Calu3 (cell line): ENCODE measurements at regions not wholly inside any gene's neighbourhood (a gene's known extent, or its start where the extent isn't known, plus 50 kb on each side); places are given as distances from the start of the nearest gene placed in this dataset.

Source experiments
- BruUV-seq: library from RNA; stranded (reverse); fragments of 400-500 nt; replicated peaks from 2 replicates; lab custom pipeline; 2021; lab: Mats Ljungman, UMichigan
- CTCF ChIA-PET: fragments of 300-600 bp; sonication (Branson Sonifier 250); formaldehyde crosslinking; loops from one replicate; lab custom pipeline; 2022; ENCODE audit warnings: antibody characterized with exemption; lab: Charles Lee
- DNase-seq: peaks from one replicate; pipeline ENCODE4 v3.0.0; 2022
- H3K27ac Mint-ChIP-seq: one replicate; pipeline ENCODE4 v1.8.0; 2022; ENCODE audit warnings: mixed read lengths; ENCODE audit not compliant: unreplicated experiment
- H3K27me3 Mint-ChIP-seq: one replicate; pipeline ENCODE4 v1.8.0; 2022; ENCODE audit warnings: mixed read lengths; ENCODE audit not compliant: unreplicated experiment
- H3K36me3 Mint-ChIP-seq: one replicate; pipeline ENCODE4 v1.8.0; 2022; ENCODE audit warnings: mild to moderate bottlenecking, moderate library complexity, mixed read lengths; ENCODE audit not compliant: insufficient read depth, unreplicated experiment
- H3K4me1 Mint-ChIP-seq: one replicate; pipeline ENCODE4 v1.8.0; 2022; ENCODE audit warnings: mild to moderate bottlenecking, low read depth, mixed read lengths; ENCODE audit not compliant: unreplicated experiment
- H3K4me3 Mint-ChIP-seq: one replicate; pipeline ENCODE4 v1.8.0; 2022; ENCODE audit warnings: mild to moderate bottlenecking, low read depth, moderate library complexity, mixed read lengths; ENCODE audit not compliant: unreplicated experiment
- H3K9me3 Mint-ChIP-seq: one replicate; pipeline ENCODE4 v1.8.0; 2022; ENCODE audit warnings: low read depth, mixed read lengths; ENCODE audit not compliant: unreplicated experiment
- intact Hi-C: fragments of 100-400 bp; cut with micrococcal nuclease; formaldehyde crosslinking; loops from one replicate; pipeline ENCODE4 v1.10.0; 2022; ENCODE audit not compliant: unreplicated experiment
- TF ChIP-seq, protein P1 (sequence below): fragments of 200-600 bp; IDR thresholded peaks from one replicate; pipeline ENCODE4 v1.8.0; 2022; ENCODE audit warnings: antibody characterized with exemption; ENCODE audit not compliant: unreplicated experiment

DNA sequence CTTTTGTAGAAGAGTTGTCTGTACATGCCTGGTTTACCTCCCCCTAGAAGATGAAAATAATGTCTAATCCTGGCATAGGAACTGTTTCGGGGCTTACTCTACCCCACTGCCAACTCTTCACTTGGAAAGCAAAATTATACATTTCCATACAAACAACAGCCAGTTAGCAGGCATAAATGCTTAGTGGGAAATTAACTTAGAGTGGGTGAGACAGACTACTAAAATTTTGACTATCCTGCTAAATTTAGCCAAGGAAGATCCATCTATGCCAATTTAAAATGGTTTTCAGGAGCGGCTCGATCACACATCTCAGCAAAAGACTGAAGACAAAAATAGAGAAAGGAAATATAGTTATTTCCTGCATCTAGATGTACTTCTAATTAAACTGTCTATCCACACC lies 221.2 kb downstream of the TPBG start:
- intact Hi-C loops = no loop called here
- BruUV-seq = no TSS peak
- no peak overlapping the region for H3K4me3 Mint-ChIP-seq
- TF ChIP-seq, protein P1, sequence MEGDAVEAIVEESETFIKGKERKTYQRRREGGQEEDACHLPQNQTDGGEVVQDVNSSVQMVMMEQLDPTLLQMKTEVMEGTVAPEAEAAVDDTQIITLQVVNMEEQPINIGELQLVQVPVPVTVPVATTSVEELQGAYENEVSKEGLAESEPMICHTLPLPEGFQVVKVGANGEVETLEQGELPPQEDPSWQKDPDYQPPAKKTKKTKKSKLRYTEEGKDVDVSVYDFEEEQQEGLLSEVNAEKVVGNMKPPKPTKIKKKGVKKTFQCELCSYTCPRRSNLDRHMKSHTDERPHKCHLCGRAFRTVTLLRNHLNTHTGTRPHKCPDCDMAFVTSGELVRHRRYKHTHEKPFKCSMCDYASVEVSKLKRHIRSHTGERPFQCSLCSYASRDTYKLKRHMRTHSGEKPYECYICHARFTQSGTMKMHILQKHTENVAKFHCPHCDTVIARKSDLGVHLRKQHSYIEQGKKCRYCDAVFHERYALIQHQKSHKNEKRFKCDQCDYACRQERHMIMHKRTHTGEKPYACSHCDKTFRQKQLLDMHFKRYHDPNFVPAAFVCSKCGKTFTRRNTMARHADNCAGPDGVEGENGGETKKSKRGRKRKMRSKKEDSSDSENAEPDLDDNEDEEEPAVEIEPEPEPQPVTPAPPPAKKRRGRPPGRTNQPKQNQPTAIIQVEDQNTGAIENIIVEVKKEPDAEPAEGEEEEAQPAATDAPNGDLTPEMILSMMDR = no peak
- peaks cover 20% of the 10 kb centered on the region for H3K4me1 Mint-ChIP-seq
- H3K27me3 Mint-ChIP-seq = no peaks in the 10 kb centered on the region
- H3K27ac Mint-ChIP-seq = no peak overlapping the region
- CTCF ChIA-PET = no interaction called here
- H3K9me3 Mint-ChIP-seq = no peaks in the 10 kb centered on the region
- no peaks in the 10 kb centered on the region for H3K36me3 Mint-ChIP-seq
- no peak for DNase-seq

DNA sequence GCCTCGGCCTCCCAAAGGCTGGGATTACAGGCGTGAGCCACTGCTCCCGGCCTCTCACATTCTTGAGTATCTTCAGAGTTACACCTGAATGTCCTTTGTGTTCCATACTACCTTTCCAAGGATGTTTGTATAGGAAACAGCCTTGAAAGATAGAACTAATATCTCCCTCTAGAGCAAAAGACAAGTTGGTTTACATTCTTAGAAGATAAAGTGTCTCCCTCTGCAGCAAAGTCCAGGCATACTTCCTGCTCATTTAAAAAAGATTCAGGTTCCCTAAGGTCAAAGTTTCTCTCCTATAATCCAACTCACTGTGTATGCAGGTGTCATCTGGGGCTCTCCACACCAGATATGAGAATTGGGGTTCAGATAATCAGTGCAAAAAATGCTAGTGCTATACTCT lies 224.4 kb downstream of the TPBG start:
- Mint-ChIP-seq H3K4me1 (peaks cover 24% of the 10 kb centered on the region), H3K4me3 (no peak overlapping the region), H3K27me3 (no peaks in the 10 kb centered on the region), H3K36me3 (no peaks in the 10 kb centered on the region), H3K27ac (no peak overlapping the region), H3K9me3 (no peaks in the 10 kb centered on the region)
- TF ChIP-seq, protein P1 = no peak
- BruUV-seq = no TSS peak
- DNase-seq = no peak
- CTCF ChIA-PET = no interaction called here
- intact Hi-C loops = loop anchor here (2.0 kb wide), 3 partner anchors 257 to 467 kb away; no protein-coding TSS in a partner anchor

DNA sequence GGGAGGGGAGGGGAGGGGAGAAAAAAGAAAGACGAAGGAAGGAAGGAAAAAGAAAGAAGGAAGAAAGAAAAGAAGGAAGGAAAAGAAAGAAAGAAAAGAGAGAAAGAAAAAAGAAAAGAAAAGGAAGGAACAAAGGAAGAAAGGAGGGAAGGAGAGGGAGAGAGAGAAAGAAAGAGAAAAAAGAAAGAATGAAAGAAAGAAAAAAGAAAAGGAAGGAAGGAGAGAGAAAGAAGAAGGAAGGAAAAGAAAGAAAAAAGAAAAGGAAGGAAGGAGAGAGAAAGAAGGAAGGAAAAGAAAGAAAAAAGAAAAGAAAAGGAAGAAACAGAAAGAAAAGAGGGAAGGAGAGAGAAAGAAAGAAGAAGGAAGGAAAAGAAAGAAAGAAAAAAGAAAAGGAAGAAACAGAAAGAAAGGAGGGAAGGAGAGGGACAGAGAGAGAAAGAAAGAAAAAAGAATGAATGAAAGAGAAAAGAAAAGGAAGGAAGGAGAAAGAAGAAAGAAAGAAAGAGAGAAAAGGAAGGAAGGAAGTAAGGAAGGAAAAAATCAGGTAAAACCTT lies 225.3 kb downstream of the TPBG start:
- no peaks in the 10 kb centered on the region for H3K36me3 Mint-ChIP-seq
- DNase-seq = no peak
- H3K9me3 Mint-ChIP-seq = no peaks in the 10 kb centered on the region
- intact Hi-C loops = loop anchor here (1.0 to 2.0 kb wide), 4 partner anchors 258 to 466 kb away; no protein-coding TSS in a partner anchor
- CTCF ChIA-PET = no interaction called here
- no peaks in the 10 kb centered on the region for H3K27me3 Mint-ChIP-seq
- H3K27ac Mint-ChIP-seq = no peak overlapping the region
- TF ChIP-seq, protein P1 = no peak
- no peak overlapping the region for H3K4me3 Mint-ChIP-seq
- H3K4me1 Mint-ChIP-seq = peaks cover 24% of the 10 kb centered on the region
- BruUV-seq = no TSS peak

DNA sequence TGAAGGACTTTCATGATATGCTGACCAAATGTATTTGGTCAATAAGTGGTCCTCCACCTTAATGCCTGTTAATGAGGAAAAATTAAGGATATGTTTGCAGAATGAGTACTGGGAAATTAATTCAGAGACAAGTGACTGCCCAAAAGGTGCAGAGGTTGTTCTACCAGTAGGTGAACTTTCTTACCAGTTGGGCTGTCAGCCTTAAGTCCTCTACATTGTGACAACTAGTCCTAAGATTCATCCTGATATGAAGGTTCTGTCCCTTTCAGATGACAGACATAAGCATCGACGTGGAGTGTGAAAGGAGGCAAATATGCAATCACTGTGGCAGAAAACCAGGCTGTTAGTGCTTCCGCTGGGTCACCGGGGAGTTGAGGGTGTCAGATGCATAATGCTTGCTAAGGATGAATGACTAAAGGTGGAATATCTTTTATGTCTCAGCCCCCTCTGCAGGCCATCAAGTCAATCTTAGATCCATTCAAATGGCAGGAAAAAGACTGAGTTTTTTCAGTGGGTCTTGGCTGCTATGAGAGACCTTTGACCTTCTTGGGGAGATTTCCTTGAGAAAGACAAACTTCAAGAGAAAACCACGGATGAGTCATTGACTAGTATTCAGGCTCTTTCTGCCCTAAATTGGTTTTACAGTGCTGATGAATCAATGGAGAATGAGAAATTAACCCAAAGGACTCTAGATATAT lies 226.0 kb downstream of the TPBG start:
- Mint-ChIP-seq H3K36me3 (no peaks in the 10 kb centered on the region), H3K4me1 (peaks cover 24% of the 10 kb centered on the region), H3K27me3 (no peaks in the 10 kb centered on the region), H3K27ac (no peak overlapping the region), H3K4me3 (no peak overlapping the region), H3K9me3 (no peaks in the 10 kb centered on the region)
- BruUV-seq = no TSS peak
- TF ChIP-seq, protein P1 = no peak
- CTCF ChIA-PET = interaction anchor here (0.9 kb wide), 1 partner anchor 319 kb away, joined by 3 read pairs; no protein-coding TSS in a partner anchor
- DNase-seq = peak; percentile 24
- intact Hi-C loops = loop anchor here (1.0 to 2.0 kb wide), 4 partner anchors 259 to 465 kb away; no protein-coding TSS in a partner anchor
